Liver (tissue), 3 donors: ENCODE measurements at regions not wholly inside any gene's neighbourhood (a gene's known extent, or its start where the extent isn't known, plus 50 kb on each side); places are given as distances from the start of the nearest gene placed in this dataset.

Source experiments
- CTCF ChIP-seq: fragments of 150-350 bp; IDR thresholded peaks from 2 replicates; pipeline ENCODE4 v1.5.1; 2017; ENCODE audit warnings: improper control_type of control experiment, low read depth, low read length; ENCODE audit not compliant: missing input control
- FOXA1 ChIP-seq: IDR thresholded peaks from 2 replicates; pipeline ENCODE4 v1.6.1; 2016; ENCODE audit warnings: antibody characterized with exemption
- JUND ChIP-seq, 2 donors: IDR thresholded peaks; 2 replicates each; pipeline ENCODE4 v1.6.1; 2016; ENCODE audit warnings: antibody characterized with exemption in 2 of 2
- RAD21 ChIP-seq, 2 donors: IDR thresholded peaks; 2 replicates each; pipeline ENCODE4 v1.6.1; 2016; ENCODE audit warnings: antibody characterized with exemption in 2 of 2, mild to moderate bottlenecking in 2 of 2
- REST ChIP-seq: IDR thresholded peaks from 2 replicates; pipeline ENCODE4 v1.6.1; 2016; ENCODE audit warnings: antibody characterized with exemption, mild to moderate bottlenecking
- TAF1 ChIP-seq: conservative IDR thresholded peaks from 2 replicates; pipeline ENCODE4 v1.6.1; 2016; ENCODE audit warnings: antibody characterized with exemption, mild to moderate bottlenecking
- YY1 ChIP-seq: IDR thresholded peaks from 2 replicates; pipeline ENCODE4 v1.6.1; 2016; ENCODE audit warnings: antibody characterized with exemption, mild to moderate bottlenecking
- donor health status: healthy.
- donor health status: healthy.

GRCh38 chr9:118017607-118018122 is 313.5 kb downstream of the TLR4 start:
- no peak for TF ChIP-seq CTCF
- no peak for TF ChIP-seq REST
- no peak for TF ChIP-seq RAD21 (IDR thresholded peaks at IDR 0.05)
- no peak for TF ChIP-seq FOXA1
- TF ChIP-seq JUND (IDR thresholded peaks at IDR 0.05) = no peak
- TF ChIP-seq YY1 = no peak
- no peak for TF ChIP-seq TAF1
